Embryonic facial prominence (tissue), 1 donor: ENCODE measurements at regions not wholly inside any gene's neighbourhood (a gene's known extent, or its start where the extent isn't known, plus 50 kb on each side); places are given as distances from the start of the nearest gene placed in this dataset.
"Not testable (repeated sequence)": the region's sequence is repeated elsewhere in the genome, so short reads cannot be mapped to it uniquely, and the experiment has no call there.

Experiments used
- DNase-seq: peaks from one replicate; pipeline ENCODE4 v3.0.0-alpha.2; 2016; ENCODE audit errors: extremely low spot score

DNA sequence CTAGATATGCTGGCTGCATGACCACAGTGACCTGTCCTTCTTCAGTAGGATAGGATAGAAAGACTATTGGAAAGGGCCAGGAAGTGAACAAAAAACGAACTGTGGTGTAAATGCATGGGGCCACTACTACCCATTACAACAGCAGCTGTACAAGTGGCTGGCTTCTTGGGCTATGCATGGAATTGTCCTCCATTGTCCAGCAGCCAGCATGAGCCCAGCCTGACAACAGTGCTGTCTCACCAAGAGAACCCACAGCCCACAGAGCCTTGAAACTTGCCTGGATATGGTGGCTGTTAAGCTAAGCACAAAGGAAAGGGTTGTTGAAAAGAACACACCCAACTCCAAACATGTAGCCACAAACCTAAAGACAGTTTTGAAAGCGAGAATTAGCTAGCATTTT lies 330.2 kb upstream of the F9 start:
- DNase-seq, result no peak

DNA sequence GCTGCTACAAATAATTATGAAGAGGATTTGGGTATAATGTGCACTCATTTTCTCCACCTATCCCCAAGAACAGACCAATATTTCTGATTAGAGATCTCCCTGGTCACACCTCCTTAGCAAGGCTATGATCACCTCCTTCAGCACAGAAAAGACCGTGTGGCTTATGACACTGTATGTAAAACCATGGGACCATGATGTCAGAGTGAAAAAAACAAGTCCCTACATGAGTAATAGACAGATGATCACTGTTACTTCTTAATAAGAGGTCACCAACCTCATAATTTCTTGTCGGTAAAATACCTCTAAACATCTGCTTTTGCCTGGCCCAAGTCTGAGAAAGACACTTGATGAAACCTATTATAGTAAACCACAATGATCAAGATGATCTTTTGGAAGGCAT lies 330.6 kb upstream of the F9 start:
- DNase-seq, result no peak

DNA sequence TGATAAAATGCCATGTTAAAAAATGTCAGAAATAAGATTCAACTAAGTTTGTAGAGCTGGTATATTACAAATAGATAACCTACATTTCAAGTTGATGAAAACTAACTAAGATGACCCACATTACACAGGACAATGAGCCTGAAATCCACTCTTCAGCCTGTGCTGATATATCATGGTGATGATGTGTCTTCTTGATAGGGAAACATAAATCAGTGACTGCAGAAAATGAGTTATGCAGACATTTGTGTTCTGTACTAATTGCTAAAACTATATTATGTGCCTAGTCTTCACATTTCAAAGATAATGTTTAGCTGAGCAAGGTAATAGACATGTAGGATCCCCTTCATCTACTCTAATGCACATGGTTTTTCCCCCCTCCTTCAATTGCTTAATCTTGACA lies 331.6 kb upstream of the F9 start:
- DNase-seq, result no peak

- no peak for DNase-seq
Observed at GRCh38 chrX:139196890-139197289, 333.6 kb upstream of the F9 start.

GRCh38 chrX:139194571-139195280 lies 335.8 kb upstream of the F9 start:
- DNase-seq, result no peak

DNA sequence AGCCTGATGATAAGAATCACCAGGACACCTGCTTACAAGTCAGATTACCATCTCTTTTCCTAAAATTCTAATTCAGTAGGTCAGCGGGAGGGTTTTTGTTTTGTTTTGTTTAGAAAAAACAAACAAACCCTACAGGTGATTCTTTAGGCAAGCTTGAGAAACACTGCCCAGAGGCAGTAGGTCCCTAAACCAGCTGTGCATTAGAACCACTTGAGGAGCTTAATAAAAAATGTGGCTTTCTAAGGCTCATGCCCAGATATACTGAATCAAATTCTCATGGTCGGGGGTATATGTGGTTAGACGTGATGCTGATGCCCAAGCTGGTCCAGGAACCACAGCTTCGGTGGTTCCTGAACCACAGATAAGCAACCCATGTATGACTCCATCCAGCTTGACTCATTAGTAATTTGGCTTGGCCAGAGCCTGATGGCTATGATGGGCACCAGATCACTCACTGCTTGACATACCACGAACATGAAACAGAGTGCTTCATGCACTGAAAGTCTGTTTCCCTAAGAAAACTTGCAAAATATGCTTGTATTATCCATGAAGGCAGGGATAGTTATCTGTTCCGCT lies 338.1 kb upstream of the F9 start:
- DNase-seq, result no peak

- no peak for DNase-seq
Observed at GRCh38 chrX:139191746-139192385, 338.7 kb upstream of the F9 start.

DNA sequence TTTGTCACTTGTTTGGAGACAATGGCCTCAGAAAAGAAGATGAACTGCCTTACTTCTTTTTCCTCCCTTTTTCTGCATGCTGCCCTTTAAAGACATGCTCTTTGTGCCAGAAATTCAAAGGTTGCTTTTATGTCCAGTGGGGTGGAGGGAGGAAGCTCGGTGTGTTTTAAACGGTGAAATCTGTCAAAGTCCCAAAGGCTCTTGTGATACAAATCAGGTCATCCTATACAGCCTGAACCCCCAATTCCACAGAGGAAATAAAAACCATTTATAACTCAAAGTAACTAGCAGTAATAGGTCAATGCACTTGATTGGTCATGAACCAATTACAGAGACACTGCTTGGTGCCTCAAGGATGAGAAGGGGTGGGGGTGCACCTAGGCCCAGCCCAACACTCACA lies 339.3 kb upstream of the F9 start:
- DNase-seq, result no peak

DNA sequence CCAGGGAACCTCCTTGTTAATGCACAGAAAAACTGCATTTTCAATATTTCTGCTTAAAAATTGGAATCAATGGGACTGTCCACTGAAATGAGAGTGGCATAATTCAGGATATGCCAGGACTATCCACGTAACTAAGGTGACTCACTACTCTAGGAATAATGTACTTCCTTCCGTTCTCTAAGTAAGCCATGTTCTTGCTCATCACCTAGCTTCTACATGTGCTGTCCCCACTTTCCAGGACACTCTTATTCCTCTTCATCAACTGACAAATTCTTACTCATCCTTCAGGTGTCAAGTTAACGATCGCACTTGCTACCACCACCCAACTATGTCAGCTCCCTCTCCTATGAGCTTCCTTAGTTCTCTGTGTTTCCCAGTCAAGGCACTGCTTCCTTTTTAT lies 342.8 kb upstream of the F9 start:
- no peak for DNase-seq

DNA sequence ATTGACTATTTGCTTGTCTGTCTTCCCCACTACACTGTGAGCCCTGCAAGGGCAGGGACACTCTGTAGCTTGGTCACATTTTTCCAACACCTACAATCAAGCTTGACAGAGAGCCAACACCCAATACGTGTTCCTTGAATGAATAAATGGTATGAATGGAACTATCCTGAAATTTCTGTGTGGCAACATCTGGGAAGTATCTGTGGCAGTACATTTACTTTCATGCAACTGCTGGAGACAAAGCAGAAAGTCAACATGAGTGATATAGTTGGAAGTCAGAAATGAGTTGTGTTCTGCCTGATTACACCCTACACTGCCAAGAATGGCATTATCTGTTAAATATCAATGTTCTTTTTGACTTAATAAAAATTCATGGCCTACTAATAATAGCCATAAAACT lies 343.5 kb upstream of the F9 start:
- DNase-seq, result no peak

DNA sequence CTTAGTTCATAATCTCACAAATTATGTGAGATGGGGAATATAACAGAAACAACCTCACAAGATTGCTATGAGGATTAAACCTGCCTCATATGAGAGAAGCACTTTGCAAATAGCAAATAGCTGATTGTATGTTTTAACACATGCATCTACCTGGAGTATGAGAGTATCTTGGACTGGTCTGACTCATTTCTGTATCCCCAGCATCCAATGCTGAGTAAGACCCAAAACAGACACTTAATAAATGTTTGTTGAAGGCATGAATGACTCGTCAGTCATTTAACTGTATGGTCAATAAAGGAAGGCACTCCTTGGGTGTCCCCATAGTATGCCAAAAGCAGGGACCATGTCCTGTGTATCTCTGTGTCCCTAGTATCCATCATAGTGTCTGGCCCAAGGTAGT lies 350.9 kb upstream of the F9 start:
- no peak for DNase-seq

GRCh38 chrX:139178980-139179379 lies 351.6 kb upstream of the F9 start:
- DNase-seq, result no peak

- DNase-seq, result no peak
Observed at GRCh38 chrX:139172731-139173130, 357.8 kb upstream of the F9 start.

DNA sequence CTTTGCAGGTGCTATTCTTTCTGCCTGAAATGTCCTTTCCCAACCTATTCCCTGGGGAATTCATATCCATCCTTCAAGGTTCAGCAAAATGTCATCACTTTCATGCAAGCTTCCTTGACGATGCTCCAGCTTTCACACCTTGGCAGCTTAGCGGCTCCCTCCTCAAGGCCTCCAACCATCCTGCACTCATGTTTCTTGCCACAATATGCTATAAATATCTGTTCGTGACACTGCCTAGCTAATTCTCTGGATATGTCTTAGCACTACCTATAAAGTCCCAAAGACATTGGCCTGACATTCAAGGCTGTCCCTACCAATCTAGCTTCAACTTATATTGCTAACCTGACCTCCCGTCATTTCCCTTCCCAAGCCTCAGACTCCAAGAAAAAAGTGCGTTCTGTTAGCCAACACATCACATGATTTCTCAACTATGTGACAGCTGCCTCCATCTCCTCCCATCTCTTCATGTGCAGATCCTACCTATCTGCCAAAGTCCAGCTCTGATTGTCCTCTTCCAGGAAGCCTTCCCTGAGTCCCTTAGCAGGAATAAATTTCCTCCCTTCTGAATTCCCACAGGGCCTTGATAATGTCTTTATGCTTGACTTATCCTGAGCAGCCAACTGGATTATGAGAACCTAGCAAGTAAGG lies 359.9 kb upstream of the F9 start:
- no peak for DNase-seq

- DNase-seq, result no peak
Observed at GRCh38 chrX:139167282-139167681, 363.3 kb upstream of the F9 start.

DNA sequence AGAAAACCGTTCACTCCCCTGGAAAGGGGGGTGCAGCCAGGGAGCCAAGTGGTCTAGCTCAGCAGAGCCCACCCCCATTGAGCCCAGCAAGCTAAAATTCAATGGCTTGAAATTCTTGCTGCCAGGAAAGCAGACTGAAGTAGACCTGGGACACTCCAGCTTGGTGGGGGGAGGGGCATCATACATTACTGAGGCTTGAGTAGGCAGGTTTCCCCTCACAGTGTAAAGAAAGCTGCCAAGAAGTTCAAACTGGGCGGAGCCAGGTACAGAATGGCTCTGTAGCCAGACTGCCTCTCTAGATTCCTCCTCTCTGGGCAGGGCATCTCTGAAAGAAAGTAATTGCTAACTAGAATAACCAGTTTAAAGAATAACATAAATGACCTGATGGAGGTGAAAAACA lies 372.3 kb upstream of the F9 start:
- no peak for DNase-seq

GRCh38 chrX:139156356-139156755 lies 374.2 kb upstream of the F9 start:
- DNase-seq, result no peak

GRCh38 chrX:139146625-139147024 lies 383.9 kb upstream of the F9 start:
- not testable (repeated sequence) for DNase-seq

DNA sequence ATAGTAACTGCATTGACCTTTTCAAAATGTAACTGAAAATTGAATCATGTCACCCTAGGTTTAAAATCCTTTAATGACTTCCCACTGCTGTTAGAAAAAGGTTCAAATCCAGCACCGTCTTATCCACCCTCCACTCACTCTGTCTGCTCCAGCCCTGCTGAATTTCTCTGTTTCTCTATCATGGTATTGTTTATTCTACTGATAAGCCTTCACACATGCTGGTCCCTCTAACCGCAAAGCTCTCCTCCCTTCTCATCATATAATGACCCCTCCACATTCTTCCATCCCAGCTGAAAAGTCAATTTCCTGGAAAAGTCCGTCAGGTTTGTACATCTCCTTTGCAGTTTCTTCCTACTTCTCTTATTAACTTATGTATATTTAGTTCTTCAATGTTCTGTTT lies 389.2 kb upstream of the F9 start:
- no peak for DNase-seq

- no peak for DNase-seq
Observed at GRCh38 chrX:139134316-139134715, 396.2 kb upstream of the F9 start.

DNA sequence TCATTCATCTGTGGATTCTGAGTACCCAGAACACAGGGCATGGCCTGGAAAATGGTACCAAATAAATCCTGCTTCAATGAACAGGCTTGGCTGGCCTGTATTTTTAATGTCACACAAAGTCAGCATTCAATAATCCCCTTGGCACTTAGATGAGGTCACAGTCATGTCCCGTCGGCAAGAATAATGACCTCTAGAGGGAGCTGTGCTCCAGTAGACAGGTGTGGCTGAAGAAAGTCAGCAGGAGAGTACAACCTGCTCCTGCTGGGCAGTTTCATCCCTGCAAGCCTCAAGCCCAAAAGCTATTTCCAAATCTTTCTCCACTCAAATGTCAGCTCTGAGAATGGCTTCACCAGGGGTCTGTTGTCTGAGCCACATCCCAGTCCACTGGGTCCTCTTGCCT lies 404.0 kb upstream of the F9 start:
- no peak for DNase-seq

DNA sequence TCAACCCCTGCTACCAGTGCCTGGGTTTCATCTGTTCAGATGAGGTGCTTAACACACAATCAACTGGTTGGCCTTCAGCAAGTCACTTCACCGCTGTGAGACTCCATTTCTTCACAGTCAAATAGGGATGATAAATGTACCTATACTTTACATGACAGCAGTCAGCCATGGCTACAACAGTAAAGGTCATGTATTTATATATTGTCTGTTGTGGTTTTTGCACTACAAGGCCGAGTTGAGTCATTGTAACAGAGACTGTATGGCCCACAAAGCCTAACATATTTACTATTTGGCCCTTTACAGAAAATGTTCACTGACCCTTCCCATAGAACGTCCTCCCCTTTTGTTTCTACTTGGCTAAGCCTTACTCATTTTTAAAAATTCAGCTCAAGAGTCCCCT lies 404.6 kb upstream of the F9 start:
- no peak for DNase-seq
